Endothelial cell of umbilical vein (primary cell): ENCODE measurements at regions not wholly inside any gene's neighbourhood (a gene's known extent, or its start where the extent isn't known, plus 50 kb on each side); places are given as distances from the start of the nearest gene placed in this dataset.

ENCODE experiments used
- BruUV-seq: library from RNA; stranded (reverse); fragments of 400-500 nt; replicated peaks from 2 replicates; lab custom pipeline; 2021; lab: Mats Ljungman, UMichigan
- CTCF ChIA-PET: fragments of 300-600, 350-600 bp; sonication (Branson Sonifier 250); formaldehyde crosslinking; loops from one replicate; lab custom pipeline; 2021; ENCODE audit warnings: antibody characterized with exemption, inconsistent platforms; lab: Charles Lee
- POLR2A ChIA-PET: fragments of 300-600, 350-600 bp; sonication (Branson Sonifier 250); formaldehyde crosslinking; loops from one replicate; lab custom pipeline; 2021; ENCODE audit warnings: antibody characterized with exemption, inconsistent platforms; lab: Charles Lee
- DNase-seq: peaks from one replicate; pipeline ENCODE4 v3.0.0-alpha.2; 2011; ENCODE audit warnings: low read depth, low spot score
- FAIRE-seq: peaks from 2 replicates; lab custom pipeline; 2011; peaks lifted over from hg19 to GRCh38; lab: Jason Lieb, UNC
- H2AFZ ChIP-seq: 2 replicates; pipeline ENCODE4 v1.6.0; 2012; ENCODE audit warnings: low read depth, low read length, control low read depth, inconsistent platforms
- H3K27ac ChIP-seq: 2 replicates; pipeline ENCODE4 v1.5.1; 2011; ENCODE audit warnings: low read depth, mild to moderate bottlenecking, control low read depth, low read length, moderate library complexity; ENCODE audit not compliant: insufficient read depth
- H3K27me3 ChIP-seq, 2 experiments: 2 replicates each; pipeline versions ENCODE4 v1.6.0 to v1.6.1; 2011; ENCODE audit warnings: low read length in 2 of 2, mixed read lengths in 1 of 2; ENCODE audit not compliant: control insufficient read depth in 2 of 2, insufficient read depth in 2 of 2
- H3K36me3 ChIP-seq, 2 experiments: 2 replicates in 1 of 2; 3 replicates in 1 of 2; pipeline ENCODE4 v1.5.1; 2011; ENCODE audit warnings: low read length in 2 of 2, mild to moderate bottlenecking in 1 of 2, moderate library complexity in 1 of 2; ENCODE audit not compliant: control insufficient read depth in 2 of 2, insufficient read depth in 2 of 2; ENCODE audit errors: extremely low read depth in 1 of 2
- H3K4me1 ChIP-seq: 3 replicates; pipeline ENCODE4 v1.5.1; 2011; ENCODE audit warnings: mild to moderate bottlenecking, low read length; ENCODE audit not compliant: control insufficient read depth, insufficient read depth; ENCODE audit errors: extremely low read depth
- H3K4me2 ChIP-seq: 2 replicates; pipeline ENCODE4 v1.6.1; 2011; ENCODE audit warnings: low read length, control low read depth, mixed read lengths; ENCODE audit not compliant: insufficient read depth
- H3K4me3 ChIP-seq, 3 experiments: fragments of 200-600 bp in 1 of 3; sonication (generic), shearing (Covaris generic) in 1 of 3; replicated peaks in 1 of 3; 2 replicates each; pipeline ENCODE4 v1.5.1; 2011 to 2016; ENCODE audit warnings: control low read depth in 3 of 3, low read length in 3 of 3, mild to moderate bottlenecking in 2 of 3, inconsistent platforms in 1 of 3, low read depth in 1 of 3, moderate library complexity in 1 of 3; ENCODE audit not compliant: insufficient read depth in 1 of 3
- H3K79me2 ChIP-seq: 2 replicates; pipeline ENCODE4 v1.6.0; 2012; ENCODE audit warnings: low read length, inconsistent platforms; ENCODE audit not compliant: control insufficient read depth, insufficient read depth
- H3K9ac ChIP-seq: replicated peaks from 2 replicates; pipeline ENCODE3; 2011; ENCODE audit warnings: low read length, control low read depth; ENCODE audit not compliant: insufficient read depth; ENCODE audit errors: extremely low read depth
- H3K9me1 ChIP-seq: replicated peaks from 3 replicates; pipeline ENCODE4 v1.6.0; 2011; ENCODE audit warnings: mild to moderate bottlenecking, low read length; ENCODE audit not compliant: control insufficient read depth, insufficient read depth; ENCODE audit errors: extremely low read depth
- H3K9me3 ChIP-seq: replicated peaks from 2 replicates; pipeline ENCODE4 v1.5.1; 2012; ENCODE audit warnings: low read length, inconsistent platforms; ENCODE audit not compliant: control insufficient read depth, insufficient read depth
- H4K20me1 ChIP-seq: replicated peaks from 2 replicates; pipeline ENCODE3; 2011; ENCODE audit warnings: mild to moderate bottlenecking, low read length; ENCODE audit not compliant: control insufficient read depth, insufficient read depth; ENCODE audit errors: extremely low read depth
- EZH2 ChIP-seq: IDR thresholded peaks from 2 replicates; pipeline ENCODE4 v1.6.1; 2012; ENCODE audit warnings: borderline replicate concordance, low read depth, mild to moderate bottlenecking, moderate library complexity, low read length, inconsistent platforms; ENCODE audit not compliant: severe bottlenecking
- FOS ChIP-seq: IDR thresholded peaks from 2 replicates; pipeline ENCODE4 v1.6.1; 2011; ENCODE audit warnings: mild to moderate bottlenecking, low read length, moderate library complexity, borderline replicate concordance; ENCODE audit not compliant: insufficient read depth
- GATA2 ChIP-seq: IDR thresholded peaks from 2 replicates; pipeline ENCODE4 v1.7.0; 2011; ENCODE audit warnings: low read depth, mild to moderate bottlenecking, moderate library complexity, mixed read lengths, low read length; ENCODE audit not compliant: insufficient read length, insufficient read depth
- JUN ChIP-seq: IDR thresholded peaks from 2 replicates; pipeline ENCODE4 v1.6.1; 2011; ENCODE audit warnings: borderline replicate concordance, low read depth; ENCODE audit not compliant: insufficient read length, insufficient read depth
- MYC ChIP-seq: IDR thresholded peaks from one replicate; pipeline ENCODE4 v1.6.1; 2011; ENCODE audit warnings: mild to moderate bottlenecking, low read depth, low read length
- POLR2A ChIP-seq: IDR thresholded peaks from 2 replicates; pipeline ENCODE4 v1.6.1; 2012; ENCODE audit warnings: low read depth, mild to moderate bottlenecking, control low read depth, low read length
- POLR2AphosphoS5 ChIP-seq: IDR thresholded peaks from 2 replicates; pipeline ENCODE4 v1.6.1; 2012; ENCODE audit warnings: low read depth, mild to moderate bottlenecking, control low read depth, low read length, moderate library complexity; ENCODE audit not compliant: insufficient read depth
- dilution Hi-C: fragments of 300-500 bp; cut with MboI; formaldehyde crosslinking; loops from one replicate; pipeline ENCODE4 v1.15.0; 2019; ENCODE audit warnings: low sequenced_read_pairs; ENCODE audit not compliant: extremely low pct_ligation_motif_present
- intact Hi-C: fragments of 100-400 bp; cut with micrococcal nuclease; formaldehyde crosslinking; loops from one replicate; pipeline ENCODE4 v1.10.0; 2022
- TF ChIP-seq, protein P1 (sequence below): IDR thresholded peaks from 2 replicates; pipeline ENCODE4 v1.6.1; 2011; ENCODE audit not compliant: insufficient read depth, insufficient read length
- TF ChIP-seq, protein P2 (sequence below), 2 donors: IDR thresholded peaks; 1 replicate in 1 of 2; 2 replicates in 1 of 2; pipeline ENCODE4 v1.5.1; 2011; ENCODE audit warnings: low read length in 2 of 2, mild to moderate bottlenecking in 2 of 2, moderate library complexity in 2 of 2, control low read depth in 1 of 2, inconsistent platforms in 1 of 2, low read depth in 1 of 2; ENCODE audit not compliant: insufficient read depth in 1 of 2; ENCODE audit errors: extremely low read depth in 1 of 2

DNA sequence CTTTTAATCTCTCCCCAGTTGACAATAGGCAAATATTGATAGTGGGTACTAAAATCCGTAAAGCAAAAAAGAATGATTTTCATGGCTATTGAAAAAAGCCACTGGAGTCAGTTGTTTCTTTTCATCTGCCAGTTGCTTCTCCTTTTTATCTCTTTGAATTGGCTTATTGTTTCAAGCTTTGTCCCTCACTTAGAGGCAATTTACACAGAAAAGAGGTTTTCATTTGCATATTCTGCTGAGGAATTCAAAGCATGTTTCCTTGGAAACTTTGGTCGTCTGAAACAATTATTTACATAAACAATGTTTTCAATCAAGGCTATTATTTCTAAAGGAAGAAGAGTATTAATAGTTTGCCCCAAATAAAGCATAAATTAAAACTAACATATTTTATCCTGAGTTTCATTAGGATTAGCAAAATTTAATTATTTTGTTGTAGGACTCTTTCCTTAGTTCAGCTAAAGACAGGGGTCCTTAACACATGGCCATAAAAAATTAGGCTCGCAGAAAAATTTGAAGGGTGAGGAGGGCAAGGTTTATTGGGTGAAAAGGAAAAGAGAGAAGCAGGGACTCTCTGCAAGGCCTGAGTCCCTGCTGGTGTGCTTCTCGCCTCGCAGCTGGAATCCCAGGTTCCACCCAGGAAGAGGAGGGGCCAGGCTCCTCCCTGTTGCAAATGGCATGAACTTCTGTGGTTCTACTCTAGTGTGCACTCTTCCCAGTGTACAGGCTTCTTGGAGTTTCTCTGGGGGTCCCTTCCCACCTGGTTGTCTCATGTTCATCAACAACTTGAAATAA, 138.8 kb upstream of the LAMA2 start:
- Histone ChIP-seq H3K9me1 (no peaks in the 10 kb centered on the region), H3K4me2 (no peak overlapping the region), H3K79me2 (no peaks in the 10 kb centered on the region), H3K36me3 (no peaks in the 10 kb centered on the region), H3K9ac (no peak overlapping the region), H2AFZ (no peak overlapping the region), H4K20me1 (no peaks in the 10 kb centered on the region), H3K4me1 (no peaks in the 10 kb centered on the region), H3K9me3 (no peaks in the 10 kb centered on the region), H3K27ac (no peak overlapping the region), H3K27me3 (peaks cover 0 to 4% of the 10 kb centered on the region in 2 experiments), H3K4me3 (no peak overlapping the region)
- FAIRE-seq (no peak), DNase-seq (no peak)
- BruUV-seq = no TSS peak
- dilution Hi-C loops = no loop called here
- CTCF ChIA-PET = interaction anchor here (1.2 to 1.3 kb wide), 2 partner anchors 13 to 626 kb away, joined by 3 to 4 read pairs; no protein-coding TSS in a partner anchor
- intact Hi-C loops = no loop called here
- TF ChIP-seq, protein P1, sequence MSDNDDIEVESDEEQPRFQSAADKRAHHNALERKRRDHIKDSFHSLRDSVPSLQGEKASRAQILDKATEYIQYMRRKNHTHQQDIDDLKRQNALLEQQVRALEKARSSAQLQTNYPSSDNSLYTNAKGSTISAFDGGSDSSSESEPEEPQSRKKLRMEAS = no peak
- TF ChIP-seq FOS (no peak), GATA2 (no peak)
- POLR2A ChIA-PET = no interaction called here

- Histone ChIP-seq H3K4me1 (no peaks in the 10 kb centered on the region), H3K9ac (no peak overlapping the region), H3K27me3 (peaks cover 0 to 4% of the 10 kb centered on the region in 2 experiments), H3K9me1 (no peaks in the 10 kb centered on the region), H2AFZ (no peak overlapping the region), H3K36me3 (no peaks in the 10 kb centered on the region), H3K27ac (no peak overlapping the region), H3K9me3 (no peaks in the 10 kb centered on the region), H3K4me3 (no peak overlapping the region), H3K79me2 (no peaks in the 10 kb centered on the region), H4K20me1 (no peaks in the 10 kb centered on the region), H3K4me2 (no peak overlapping the region)
- no peak for TF ChIP-seq POLR2AphosphoS5
- no peak for TF ChIP-seq FOS
- no peak for TF ChIP-seq JUN
- TF ChIP-seq GATA2 = no peak
- no peak for TF ChIP-seq POLR2A
- TF ChIP-seq, protein P1 = no peak
- no peak for TF ChIP-seq MYC
- TF ChIP-seq, protein P2, sequence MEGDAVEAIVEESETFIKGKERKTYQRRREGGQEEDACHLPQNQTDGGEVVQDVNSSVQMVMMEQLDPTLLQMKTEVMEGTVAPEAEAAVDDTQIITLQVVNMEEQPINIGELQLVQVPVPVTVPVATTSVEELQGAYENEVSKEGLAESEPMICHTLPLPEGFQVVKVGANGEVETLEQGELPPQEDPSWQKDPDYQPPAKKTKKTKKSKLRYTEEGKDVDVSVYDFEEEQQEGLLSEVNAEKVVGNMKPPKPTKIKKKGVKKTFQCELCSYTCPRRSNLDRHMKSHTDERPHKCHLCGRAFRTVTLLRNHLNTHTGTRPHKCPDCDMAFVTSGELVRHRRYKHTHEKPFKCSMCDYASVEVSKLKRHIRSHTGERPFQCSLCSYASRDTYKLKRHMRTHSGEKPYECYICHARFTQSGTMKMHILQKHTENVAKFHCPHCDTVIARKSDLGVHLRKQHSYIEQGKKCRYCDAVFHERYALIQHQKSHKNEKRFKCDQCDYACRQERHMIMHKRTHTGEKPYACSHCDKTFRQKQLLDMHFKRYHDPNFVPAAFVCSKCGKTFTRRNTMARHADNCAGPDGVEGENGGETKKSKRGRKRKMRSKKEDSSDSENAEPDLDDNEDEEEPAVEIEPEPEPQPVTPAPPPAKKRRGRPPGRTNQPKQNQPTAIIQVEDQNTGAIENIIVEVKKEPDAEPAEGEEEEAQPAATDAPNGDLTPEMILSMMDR (IDR thresholded peaks at IDR 0.05; ENCODE audit: extremely low read depth in 1 of 2, insufficient read depth in 1 of 2, low read depth in 1 of 2, low read length in 2 of 2) = no peak
- TF ChIP-seq EZH2 = no peak
- no TSS peak for BruUV-seq
- ChIA-PET POLR2A (no interaction called here), CTCF (interaction anchor here (1.2 to 1.3 kb wide), 2 partner anchors 12 to 628 kb away, joined by 3 to 4 read pairs; no protein-coding TSS in a partner anchor)
- FAIRE-seq (no peak), DNase-seq (no peak)
- intact Hi-C loops = no loop called here
- dilution Hi-C loops = no loop called here
Measured at GRCh38 chr6:128742900-128743299, 140.0 kb upstream of the LAMA2 start.
